BJ (cell line): ENCODE measurements at regions not wholly inside any gene's neighbourhood (a gene's known extent, or its start where the extent isn't known, plus 50 kb on each side); places are given as distances from the start of the nearest gene placed in this dataset.

Source experiments
- CTCF ChIA-PET: fragments of 350-600 bp; formaldehyde crosslinking; extraction: SDS; loops from one replicate; lab custom pipeline; 2021; ENCODE audit warnings: antibody characterized with exemption, inconsistent platforms; lab: Yijun Ruan, JAX
- POLR2A ChIA-PET: fragments of 300-600 bp; sonication (Branson Sonifier 250); formaldehyde crosslinking; extraction: SDS; loops from one replicate; lab custom pipeline; 2021; ENCODE audit warnings: antibody characterized with exemption; lab: Charles Lee
- DNase-seq: peaks from one replicate; pipeline ENCODE4 v3.0.0-alpha.2; 2011; ENCODE audit warnings: low read depth
- H3K27me3 ChIP-seq: 2 replicates; pipeline ENCODE4 v1.6.0; 2011; ENCODE audit warnings: low read length; ENCODE audit not compliant: control insufficient read depth, insufficient read depth
- H3K36me3 ChIP-seq: 2 replicates; pipeline ENCODE4 v1.5.1; 2011; ENCODE audit warnings: low read length; ENCODE audit not compliant: control insufficient read depth, insufficient read depth
- H3K4me3 ChIP-seq: 2 replicates; pipeline ENCODE4 v1.5.1; 2011; ENCODE audit warnings: low read depth, mild to moderate bottlenecking, control low read depth, low read length
- CTCF ChIP-seq: IDR thresholded peaks from 2 replicates; pipeline ENCODE4 v1.5.1; 2011; ENCODE audit warnings: low read depth, mild to moderate bottlenecking, control low read depth, inconsistent platforms, low read length, moderate library complexity; ENCODE audit not compliant: insufficient read depth

GRCh38 chr2:33728106-33728505 lies 129.0 kb upstream of the FAM98A start:
- no peak overlapping the region for H3K4me3 ChIP-seq
- DNase-seq: no peak
- CTCF ChIA-PET: no interaction called here
- no peak for TF ChIP-seq CTCF
- H3K27me3 ChIP-seq: no peaks in the 10 kb centered on the region
- POLR2A ChIA-PET: no interaction called here
- no peaks in the 10 kb centered on the region for H3K36me3 ChIP-seq

- H3K36me3 ChIP-seq: no peaks in the 10 kb centered on the region
- DNase-seq: no peak
- H3K4me3 ChIP-seq: no peak overlapping the region
- TF ChIP-seq CTCF: no peak
- ChIA-PET POLR2A (no interaction called here), CTCF (no interaction called here)
- H3K27me3 ChIP-seq: no peaks in the 10 kb centered on the region
These were observed 128.4 kb upstream of the FAM98A start for GRCh38 chr2:33727361-33728032.

- POLR2A ChIA-PET: no interaction called here
- CTCF ChIA-PET: no interaction called here
- Histone ChIP-seq H3K27me3 (no peaks in the 10 kb centered on the region), H3K36me3 (no peaks in the 10 kb centered on the region), H3K4me3 (no peak overlapping the region)
- no peak for DNase-seq
- TF ChIP-seq CTCF: no peak
These were observed 127.3 kb upstream of the FAM98A start for GRCh38 chr2:33726415-33726814.

- Histone ChIP-seq H3K36me3 (no peaks in the 10 kb centered on the region), H3K4me3 (no peak overlapping the region), H3K27me3 (no peaks in the 10 kb centered on the region)
- DNase-seq: no peak
- no peak for TF ChIP-seq CTCF
- POLR2A ChIA-PET: no interaction called here
- CTCF ChIA-PET: no interaction called here
These were observed 124.2 kb upstream of the FAM98A start for GRCh38 chr2:33723329-33723728.

GRCh38 chr2:33719067-33719466 lies 120.0 kb upstream of the FAM98A start:
- ChIA-PET CTCF (no interaction called here), POLR2A (no interaction called here)
- H3K36me3 ChIP-seq: no peaks in the 10 kb centered on the region
- no peak for TF ChIP-seq CTCF
- DNase-seq: no peak
- no peaks in the 10 kb centered on the region; the same call in 1 of the 2 replicates for H3K27me3 ChIP-seq
- no peak overlapping the region for H3K4me3 ChIP-seq
